GM19438 (cell line): ENCODE measurements at regions not wholly inside any gene's neighbourhood (a gene's known extent, or its start where the extent isn't known, plus 50 kb on each side); places are given as distances from the start of the nearest gene placed in this dataset.
"Not testable (repeated sequence)": the region's sequence is repeated elsewhere in the genome, so short reads cannot be mapped to it uniquely, and the experiment has no call there.

Experiments
- ATAC-seq: cut with Tn5 transposase; IDR thresholded peaks from one replicate; pipeline ENCODE4 v1.9.1; 2021; ENCODE audit warnings: low read depth; ENCODE audit not compliant: unreplicated experiment

- ATAC-seq, result no peak
Observed at GRCh38 chr3:158026236-158026635, 80.0 kb downstream of the SHOX2 start.

- ATAC-seq, result not testable (repeated sequence)
Observed at GRCh38 chr3:158019897-158020296, 86.3 kb downstream of the SHOX2 start.

GRCh38 chr3:158018462-158018861, 87.8 kb downstream of the SHOX2 start:
- no peak for ATAC-seq

- no peak for ATAC-seq
Observed at GRCh38 chr3:158012901-158013300, 93.3 kb downstream of the SHOX2 start.

- ATAC-seq, result no peak
Observed at GRCh38 chr3:158005391-158006100, 100.7 kb downstream of the SHOX2 start.

GRCh38 chr3:157999246-157999645, 107.0 kb downstream of the SHOX2 start:
- ATAC-seq, result no peak

GRCh38 chr3:157982359-157982758, 123.9 kb downstream of the SHOX2 start:
- no peak for ATAC-seq

- ATAC-seq, result no peak
Observed at GRCh38 chr3:157981819-157982218, 124.4 kb downstream of the SHOX2 start.

- no peak for ATAC-seq
Observed at GRCh38 chr3:157979022-157979421, 127.2 kb downstream of the SHOX2 start.

- ATAC-seq, result no peak
Observed at GRCh38 chr3:157961665-157962064, 144.6 kb downstream of the SHOX2 start.

- no peak for ATAC-seq
Observed at GRCh38 chr3:157958457-157958856, 147.8 kb downstream of the SHOX2 start.

GRCh38 chr3:157956850-157957249, 149.4 kb downstream of the SHOX2 start:
- no peak for ATAC-seq

GRCh38 chr3:157956176-157956575, 150.0 kb downstream of the SHOX2 start:
- ATAC-seq, result no peak

GRCh38 chr3:157953565-157953964, 152.7 kb downstream of the SHOX2 start:
- no peak for ATAC-seq

GRCh38 chr3:157948605-157949383, 157.4 kb downstream of the SHOX2 start:
- no peak for ATAC-seq

- no peak for ATAC-seq
Observed at GRCh38 chr3:157939166-157939565, 167.1 kb downstream of the SHOX2 start.

- no peak for ATAC-seq
Observed at GRCh38 chr3:157938154-157938779, 168.0 kb downstream of the SHOX2 start.

- no peak for ATAC-seq
Observed at GRCh38 chr3:157931517-157931916, 174.7 kb downstream of the SHOX2 start.

GRCh38 chr3:157930000-157930780, 176.0 kb downstream of the SHOX2 start:
- ATAC-seq, result no peak

GRCh38 chr3:157926822-157927221, 179.4 kb downstream of the SHOX2 start:
- ATAC-seq, result no peak

- ATAC-seq, result no peak
Observed at GRCh38 chr3:157922614-157923013, 183.6 kb downstream of the SHOX2 start.
